Skeletal muscle tissue (tissue), 3 donors: ENCODE measurements at regions not wholly inside any gene's neighbourhood (a gene's known extent, or its start where the extent isn't known, plus 50 kb on each side); places are given as distances from the start of the nearest gene placed in this dataset.

Experiments
- H3K27ac ChIP-seq: one replicate; pipeline ENCODE4 v1.7.0; 2013; ENCODE audit warnings: mild to moderate bottlenecking, low read depth, low read length, inconsistent platforms
- H3K27me3 ChIP-seq, 3 donors: one replicate each; pipeline ENCODE4 v1.7.0; 2013; ENCODE audit warnings: low read length in 3 of 3; ENCODE audit not compliant: control insufficient read depth in 3 of 3, insufficient read depth in 3 of 3
- H3K36me3 ChIP-seq, 3 donors: one replicate each; pipeline ENCODE4 v1.7.0; 2013; ENCODE audit warnings: low read length in 3 of 3; ENCODE audit not compliant: control insufficient read depth in 3 of 3, insufficient read depth in 3 of 3
- H3K4me1 ChIP-seq, 3 donors: one replicate each; pipeline ENCODE4 v1.7.0; 2013; ENCODE audit warnings: low read length in 3 of 3, mild to moderate bottlenecking in 3 of 3; ENCODE audit not compliant: control insufficient read depth in 3 of 3, insufficient read depth in 3 of 3
- H3K4me3 ChIP-seq, 3 donors: one replicate each; pipeline ENCODE4 v1.7.0; 2013; ENCODE audit warnings: low read length in 3 of 3
- H3K9ac ChIP-seq, 3 donors: one replicate each; pipeline ENCODE4 v1.7.0; 2013; ENCODE audit warnings: low read length in 3 of 3, mild to moderate bottlenecking in 3 of 3, moderate library complexity in 2 of 3, low read depth in 1 of 3
- H3K9me3 ChIP-seq, 3 donors: one replicate each; pipeline ENCODE4 v1.7.0; 2013; ENCODE audit warnings: low read length in 3 of 3; ENCODE audit not compliant: control insufficient read depth in 3 of 3
- donor health status: Osteomylitis.

- Histone ChIP-seq H3K4me1 (no peaks in the 10 kb centered on the region), H3K36me3 (no peaks in the 10 kb centered on the region), H3K9ac (no peak overlapping the region), H3K4me3 (no peak overlapping the region), H3K27ac (no peak overlapping the region), H3K27me3 (peaks cover 3 to 8% (median 5%) of the 10 kb centered on the region in 3 donors), H3K9me3 (no peaks in the 10 kb centered on the region)
Observed at GRCh38 chr1:29793101-29793546, 556.8 kb downstream of the PTPRU start.

GRCh38 chr1:29789910-29790247 is 553.6 kb downstream of the PTPRU start:
- H3K4me1 ChIP-seq = no peaks in the 10 kb centered on the region
- H3K27ac ChIP-seq = no peak overlapping the region
- H3K9ac ChIP-seq = no peak overlapping the region
- H3K36me3 ChIP-seq = no peaks in the 10 kb centered on the region
- H3K9me3 ChIP-seq = no peaks in the 10 kb centered on the region
- peaks cover 3 to 25% (median 16%) of the 10 kb centered on the region in 3 donors for H3K27me3 ChIP-seq
- H3K4me3 ChIP-seq = no peak overlapping the region

GRCh38 chr1:29789221-29789909 is 553.0 kb downstream of the PTPRU start:
- H3K27me3 ChIP-seq = peaks cover 3 to 30% (median 20%) of the 10 kb centered on the region in 3 donors
- no peaks in the 10 kb centered on the region for H3K36me3 ChIP-seq
- no peak overlapping the region for H3K4me3 ChIP-seq
- no peaks in the 10 kb centered on the region for H3K9me3 ChIP-seq
- no peaks in the 10 kb centered on the region for H3K4me1 ChIP-seq
- no peak overlapping the region for H3K9ac ChIP-seq
- H3K27ac ChIP-seq = no peak overlapping the region

- H3K4me1 ChIP-seq = no peaks in the 10 kb centered on the region
- H3K27ac ChIP-seq = no peak overlapping the region
- H3K4me3 ChIP-seq = no peak overlapping the region
- H3K9me3 ChIP-seq = no peaks in the 10 kb centered on the region
- no peaks in the 10 kb centered on the region for H3K36me3 ChIP-seq
- peaks cover 7 to 46% (median 28%) of the 10 kb centered on the region in 3 donors for H3K27me3 ChIP-seq
- no peak overlapping the region for H3K9ac ChIP-seq
Observed at GRCh38 chr1:29786791-29787732, 550.7 kb downstream of the PTPRU start.

GRCh38 chr1:29786195-29786594 is 549.9 kb downstream of the PTPRU start:
- Histone ChIP-seq H3K9ac (no peak overlapping the region), H3K36me3 (no peaks in the 10 kb centered on the region), H3K4me1 (no peaks in the 10 kb centered on the region), H3K27ac (no peak overlapping the region), H3K4me3 (no peak overlapping the region), H3K27me3 (peaks cover 7 to 51% (median 28%) of the 10 kb centered on the region in 3 donors), H3K9me3 (no peaks in the 10 kb centered on the region)

GRCh38 chr1:29785554-29785953 is 549.2 kb downstream of the PTPRU start:
- H3K36me3 ChIP-seq = no peaks in the 10 kb centered on the region
- H3K27me3 ChIP-seq = peaks cover 7 to 51% (median 28%) of the 10 kb centered on the region in 3 donors
- H3K27ac ChIP-seq = no peak overlapping the region
- H3K9ac ChIP-seq = no peak overlapping the region
- H3K9me3 ChIP-seq = no peaks in the 10 kb centered on the region
- no peaks in the 10 kb centered on the region for H3K4me1 ChIP-seq
- no peak overlapping the region for H3K4me3 ChIP-seq

- Histone ChIP-seq H3K4me3 (no peak overlapping the region), H3K36me3 (no peaks in the 10 kb centered on the region), H3K27ac (no peak overlapping the region), H3K4me1 (no peaks in the 10 kb centered on the region), H3K9me3 (no peaks in the 10 kb centered on the region), H3K27me3 (peaks cover 7 to 50% (median 28%) of the 10 kb centered on the region in 3 donors), H3K9ac (no peak overlapping the region)
Observed at GRCh38 chr1:29785137-29785527, 548.8 kb downstream of the PTPRU start.

GRCh38 chr1:29784276-29785136 is 548.2 kb downstream of the PTPRU start:
- Histone ChIP-seq H3K27ac (no peak overlapping the region), H3K4me1 (no peaks in the 10 kb centered on the region), H3K9me3 (no peaks in the 10 kb centered on the region), H3K27me3 (peaks cover 4 to 47% (median 29%) of the 10 kb centered on the region in 3 donors), H3K9ac (no peak overlapping the region), H3K4me3 (no peak overlapping the region), H3K36me3 (no peaks in the 10 kb centered on the region)

- Histone ChIP-seq H3K27ac (no peak overlapping the region), H3K9me3 (peaks cover 0 to 2% (median 0%) of the 10 kb centered on the region in 3 donors), H3K4me3 (no peak overlapping the region), H3K27me3 (peaks cover 4 to 54% (median 35%) of the 10 kb centered on the region in 3 donors), H3K36me3 (no peaks in the 10 kb centered on the region), H3K9ac (no peak overlapping the region), H3K4me1 (no peaks in the 10 kb centered on the region)
Observed at GRCh38 chr1:29783508-29784275, 547.4 kb downstream of the PTPRU start.
